PC-3 (cell line): ENCODE measurements at regions not wholly inside any gene's neighbourhood (a gene's known extent, or its start where the extent isn't known, plus 50 kb on each side); places are given as distances from the start of the nearest gene placed in this dataset.

Source experiments
- ATAC-seq: fragments of 200-7000 bp; cut with Tn5 transposase; 2 replicates; pipeline ENCODE4 v1.9.1; 2020; ENCODE audit warnings: mild to moderate bottlenecking, moderate library complexity
- BruUV-seq: library from RNA; stranded (reverse); fragments of 400-500 nt; replicated peaks from 2 replicates; lab custom pipeline; 2021; lab: Mats Ljungman, UMichigan
- CTCF ChIA-PET: fragments of 300-600 bp; sonication (Branson Sonifier 250); formaldehyde crosslinking; loops from one replicate; lab custom pipeline; 2022; ENCODE audit warnings: antibody characterized with exemption; lab: Charles Lee
- POLR2A ChIA-PET: fragments of 300-600 bp; sonication (Branson Sonifier 250); formaldehyde crosslinking; loops from one replicate; lab custom pipeline; 2022; ENCODE audit warnings: antibody characterized with exemption; ENCODE audit not compliant: unreplicated experiment; lab: Charles Lee
- DNase-seq: peaks from one replicate; pipeline ENCODE4 v3.0.0-alpha.2; 2015
- H2AFZ ChIP-seq: fragments of 300-600 bp; sonication (generic); 2 replicates; pipeline ENCODE4 v1.6.0; 2016; ENCODE audit warnings: antibody characterized with exemption, low read length
- H3F3A ChIP-seq: fragments of 300-600 bp; sonication (generic); one replicate; pipeline ENCODE4 v1.6.0; 2017; ENCODE audit warnings: antibody characterized with exemption, low read length, control low read depth, mild to moderate bottlenecking; ENCODE audit not compliant: unreplicated experiment
- H3K27ac ChIP-seq: fragments of 300-600 bp; sonication (generic); 2 replicates; pipeline ENCODE4 v1.5.1; 2016; ENCODE audit warnings: mild to moderate bottlenecking, low read length
- H3K27me3 ChIP-seq: fragments of 300-600 bp; sonication (generic); 2 replicates; pipeline ENCODE4 v1.6.1; 2016; ENCODE audit warnings: low read length, mixed read lengths
- H3K36me3 ChIP-seq: fragments of 300-600 bp; sonication (generic); 2 replicates; pipeline ENCODE4 v1.6.1; 2016; ENCODE audit warnings: low read depth, mixed run types, low read length, mixed read lengths
- H3K4me1 ChIP-seq: fragments of 300-600 bp; sonication (generic); 2 replicates; pipeline ENCODE4 v1.5.1; 2016; ENCODE audit warnings: low read length; ENCODE audit not compliant: insufficient read depth
- H3K4me2 ChIP-seq: fragments of 300-600 bp; sonication (generic); 2 replicates; pipeline ENCODE4 v1.6.0; 2016; ENCODE audit warnings: low read length
- H3K4me3 ChIP-seq: fragments of 300-600 bp; sonication (generic); 2 replicates; pipeline ENCODE4 v1.5.1; 2016; ENCODE audit warnings: mild to moderate bottlenecking, low read length, mixed read lengths
- H3K79me2 ChIP-seq: fragments of 300-600 bp; sonication (generic); 2 replicates; pipeline ENCODE4 v1.6.1; 2017; ENCODE audit warnings: low read length, mixed read lengths
- H3K9ac ChIP-seq: fragments of 300-600 bp; sonication (generic); 2 replicates; pipeline ENCODE4 v1.6.0; 2016; ENCODE audit warnings: mild to moderate bottlenecking, low read length
- H3K9me2 ChIP-seq: fragments of 300-600 bp; sonication (generic); replicated peaks from 2 replicates; pipeline ENCODE4 v1.6.1; 2016; ENCODE audit warnings: mixed run types, low read length, mixed read lengths
- H3K9me3 ChIP-seq: fragments of 300-600 bp; sonication (generic); 2 replicates; pipeline ENCODE4 v1.6.1; 2016; ENCODE audit warnings: low read length, mixed read lengths
- H4K20me1 ChIP-seq: fragments of 300-600 bp; sonication (generic); 2 replicates; pipeline ENCODE4 v1.6.1; 2016; ENCODE audit warnings: low read length, mixed read lengths
- CTCF ChIP-seq: fragments of 300-600 bp; sonication (generic); conservative IDR thresholded peaks from 2 replicates; pipeline ENCODE4 v1.5.1; 2017; ENCODE audit warnings: antibody characterized with exemption, low read depth, mild to moderate bottlenecking, low read length
- EZH2 ChIP-seq: fragments of 300-600 bp; sonication (generic); IDR thresholded peaks from one replicate; pipeline ENCODE4 v1.6.1; 2017; ENCODE audit warnings: antibody characterized with exemption, mild to moderate bottlenecking, low read length; ENCODE audit not compliant: unreplicated experiment
- EZH2phosphoT487 ChIP-seq: fragments of 300-600 bp; sonication (generic); IDR thresholded peaks from 2 replicates; pipeline ENCODE4 v1.6.1; 2018; ENCODE audit warnings: mild to moderate bottlenecking, antibody characterized with exemption, low read length, borderline replicate concordance
- intact Hi-C: fragments of 100-400 bp; cut with micrococcal nuclease; formaldehyde crosslinking; loops from 2 replicates; pipeline ENCODE4 v1.9.0; 2023

GRCh38 chr2:200756618-200757321 is 54.9 kb upstream of the BZW1 start:
- DNase-seq: peak; percentile 93

GRCh38 chr2:200757399-200757798 is 54.3 kb upstream of the BZW1 start:
- Histone ChIP-seq H3K27me3 (no peaks in the 10 kb centered on the region), H4K20me1 (no peaks in the 10 kb centered on the region), H3K9me3 (no peaks in the 10 kb centered on the region), H3F3A (peaks cover 9% of the 10 kb centered on the region), H3K27ac (peak overlapping the region; percentile 93), H3K4me2 (peak overlapping the region; percentile 62), H3K9ac (peak overlapping the region; percentile 62), H3K79me2 (no peaks in the 10 kb centered on the region), H3K9me2 (0 out of 2 replicates have a peak, but pooled peaks cover 3% of the 10 kb centered on the region), H2AFZ (0 out of 2 replicates have a peak overlapping the region, but pooled peaks have one; percentile 13), H3K36me3 (no peaks in the 10 kb centered on the region), H3K4me3 (peak overlapping the region; percentile 6; the same call in 1 of the 2 replicates), H3K4me1 (peaks cover 64% of the 10 kb centered on the region)
- ChIA-PET POLR2A (interaction anchor here (0.6 kb wide), 2 partner anchors 13 to 411 kb away, joined by 3 to 4 read pairs; no protein-coding TSS in a partner anchor), CTCF (no interaction called here)
- TF ChIP-seq EZH2phosphoT487 (no peak), EZH2 (no peak)
- DNase-seq (no peak), ATAC-seq (peak; percentile 10; the same call in 1 of the 2 replicates)
- intact Hi-C loops: loop anchor here (2.0 kb wide), 1 partner anchor 53 kb away; the partner anchor contains the start of gene BZW1
- no TSS peak for BruUV-seq

More at GRCh38 chr2:200756618-200757321, 54.9 kb upstream of the BZW1 start:
- CTCF ChIA-PET: interaction anchor here (0.6 kb wide), 1 partner anchor 74 kb away, joined by 9 read pairs; no protein-coding TSS in a partner anchor
- Histone ChIP-seq H3K9ac (peak overlapping the region; percentile 62), H3K4me2 (peak overlapping the region; percentile 62), H2AFZ (0 out of 2 replicates have a peak overlapping the region, but pooled peaks have one; percentile 18), H4K20me1 (no peaks in the 10 kb centered on the region), H3K27ac (peak overlapping the region; percentile 93), H3K79me2 (no peaks in the 10 kb centered on the region), H3K4me1 (peaks cover 62% of the 10 kb centered on the region), H3F3A (peaks cover 9% of the 10 kb centered on the region), H3K9me3 (no peaks in the 10 kb centered on the region), H3K36me3 (no peaks in the 10 kb centered on the region), H3K4me3 (no peak overlapping the region), H3K9me2 (0 out of 2 replicates have a peak, but pooled peaks cover 3% of the 10 kb centered on the region), H3K27me3 (no peaks in the 10 kb centered on the region)
- POLR2A ChIA-PET: interaction anchor here (0.6 to 0.7 kb wide), 4 partner anchors 14 to 410 kb away, joined by 3 to 7 read pairs (median 4); no protein-coding TSS in a partner anchor
- TF ChIP-seq EZH2 (no peak), EZH2phosphoT487 (no peak), CTCF (no peak)
- ATAC-seq: peak; percentile 96
- BruUV-seq: no TSS peak
- intact Hi-C loops: loop anchor here (2.0 kb wide), 1 partner anchor 54 kb away; the partner anchor contains the start of gene BZW1

- no peaks in the 10 kb centered on the region for H3K36me3 ChIP-seq
- H3K4me2 ChIP-seq: no peak overlapping the region
- intact Hi-C loops: no loop called here
- 0 out of 2 replicates have a peak overlapping the region, but pooled peaks have one; percentile 62 for H3K9ac ChIP-seq
- DNase-seq (no peak), ATAC-seq (no peak)
- H3K27ac ChIP-seq: peak overlapping the region; percentile 93
- no TSS peak for BruUV-seq
- H3K4me1 ChIP-seq: peaks cover 69% of the 10 kb centered on the region
- H3K27me3 ChIP-seq: no peaks in the 10 kb centered on the region
- no peaks in the 10 kb centered on the region for H3K9me3 ChIP-seq
- no peak for TF ChIP-seq CTCF
- no peaks in the 10 kb centered on the region for H4K20me1 ChIP-seq
- H3K9me2 ChIP-seq: 0 out of 2 replicates have a peak, but pooled peaks cover 3% of the 10 kb centered on the region
- H3F3A ChIP-seq: peaks cover 9% of the 10 kb centered on the region
- no peak overlapping the region for H2AFZ ChIP-seq
- H3K4me3 ChIP-seq: no peak overlapping the region
- POLR2A ChIA-PET: interaction anchor here (0.5 kb wide), 1 partner anchor 28 kb away, joined by 7 read pairs; no protein-coding TSS in a partner anchor
- H3K79me2 ChIP-seq: no peaks in the 10 kb centered on the region
- CTCF ChIA-PET: no interaction called here
These were observed 53.4 kb upstream of the BZW1 start for GRCh38 chr2:200758341-200758740.
